Liver (tissue), 8 donors: ENCODE measurements at regions not wholly inside any gene's neighbourhood (a gene's known extent, or its start where the extent isn't known, plus 50 kb on each side); places are given as distances from the start of the nearest gene placed in this dataset.

Source experiments
- DNase-seq: peaks from one replicate; pipeline ENCODE4 v3.0.0-alpha.2; 2017; ENCODE audit warnings: low spot score
- H3K27ac ChIP-seq, 2 donors: one replicate each; pipeline ENCODE4 v1.7.0; 2013; ENCODE audit warnings: inconsistent platforms in 2 of 2, low read length in 2 of 2, control low read depth in 1 of 2, low read depth in 1 of 2, mild to moderate bottlenecking in 1 of 2
- H3K27me3 ChIP-seq, 4 donors: one replicate each; pipeline versions ENCODE4 v1.6.1 to v1.7.0; 2013; ENCODE audit warnings: low read length in 3 of 4, inconsistent platforms in 1 of 4, mild to moderate bottlenecking in 1 of 4, moderate library complexity in 1 of 4; ENCODE audit not compliant: control insufficient read depth in 4 of 4, insufficient read depth in 4 of 4
- H3K36me3 ChIP-seq, 4 donors: one replicate each; pipeline versions ENCODE4 v1.6.1 to v1.7.0; 2013; ENCODE audit warnings: low read length in 3 of 4, mild to moderate bottlenecking in 3 of 4, low read depth in 1 of 4, moderate library complexity in 1 of 4; ENCODE audit not compliant: control insufficient read depth in 4 of 4, insufficient read depth in 3 of 4
- H3K4me1 ChIP-seq, 4 donors: one replicate each; pipeline versions ENCODE4 v1.6.1 to v1.7.0; 2013; ENCODE audit warnings: low read length in 3 of 4, mild to moderate bottlenecking in 3 of 4, moderate library complexity in 1 of 4; ENCODE audit not compliant: control insufficient read depth in 4 of 4, insufficient read depth in 4 of 4
- H3K4me3 ChIP-seq, 3 donors: one replicate each; pipeline versions ENCODE4 v1.6.1 to v1.7.0; 2013; ENCODE audit warnings: low read length in 3 of 3, control low read depth in 1 of 3, low read depth in 1 of 3, mild to moderate bottlenecking in 1 of 3
- H3K9ac ChIP-seq, 2 donors: one replicate each; pipeline ENCODE4 v1.7.0; 2013; ENCODE audit warnings: low read length in 2 of 2, mild to moderate bottlenecking in 2 of 2, moderate library complexity in 2 of 2, control low read depth in 1 of 2, low read depth in 1 of 2
- H3K9me3 ChIP-seq, 4 donors: one replicate each; pipeline versions ENCODE4 v1.6.1 to v1.7.0; 2013; ENCODE audit warnings: low read length in 3 of 4; ENCODE audit not compliant: control insufficient read depth in 4 of 4
- CTCF ChIP-seq: fragments of 150-350 bp; IDR thresholded peaks from 2 replicates; pipeline ENCODE4 v1.5.1; 2017; ENCODE audit warnings: improper control_type of control experiment, low read depth, low read length; ENCODE audit not compliant: missing input control
- EGR1 ChIP-seq, 2 donors: IDR thresholded peaks; 2 replicates each; pipeline ENCODE4 v1.6.1; 2016 to 2018; ENCODE audit warnings: antibody characterized with exemption in 2 of 2, low read depth in 2 of 2
- FOXA1 ChIP-seq: IDR thresholded peaks from 2 replicates; pipeline ENCODE4 v1.6.1; 2016; ENCODE audit warnings: antibody characterized with exemption
- FOXA2 ChIP-seq: IDR thresholded peaks from 2 replicates; pipeline ENCODE4 v1.6.1; 2016; ENCODE audit warnings: antibody characterized with exemption
- GABPA ChIP-seq, 2 donors: IDR thresholded peaks in 1 of 2; conservative IDR thresholded peaks in 1 of 2; 2 replicates each; pipeline ENCODE4 v1.6.1; 2016; ENCODE audit warnings: antibody characterized with exemption in 2 of 2, mild to moderate bottlenecking in 1 of 2, moderate library complexity in 1 of 2
- HNF4A ChIP-seq, 2 donors: conservative IDR thresholded peaks; 2 replicates each; pipeline ENCODE4 v1.6.1; 2016; ENCODE audit warnings: antibody characterized with exemption in 2 of 2, mild to moderate bottlenecking in 2 of 2
- HNF4G ChIP-seq: IDR thresholded peaks from 2 replicates; pipeline ENCODE4 v1.6.1; 2016; ENCODE audit warnings: antibody characterized with exemption
- JUND ChIP-seq, 2 donors: IDR thresholded peaks; 2 replicates each; pipeline ENCODE4 v1.6.1; 2016; ENCODE audit warnings: antibody characterized with exemption in 2 of 2
- MAX ChIP-seq: IDR thresholded peaks from 2 replicates; pipeline ENCODE4 v1.6.1; 2016; ENCODE audit warnings: antibody characterized with exemption
- NR2F2 ChIP-seq: IDR thresholded peaks from 2 replicates; pipeline ENCODE4 v1.6.1; 2016; ENCODE audit warnings: antibody characterized with exemption
- RAD21 ChIP-seq, 2 donors: IDR thresholded peaks; 2 replicates each; pipeline ENCODE4 v1.6.1; 2016; ENCODE audit warnings: antibody characterized with exemption in 2 of 2, mild to moderate bottlenecking in 2 of 2
- REST ChIP-seq: IDR thresholded peaks from 2 replicates; pipeline ENCODE4 v1.6.1; 2016; ENCODE audit warnings: antibody characterized with exemption, mild to moderate bottlenecking
- RXRA ChIP-seq, 2 donors: IDR thresholded peaks; 2 replicates each; pipeline ENCODE4 v1.6.1; 2017 to 2018; ENCODE audit warnings: antibody characterized with exemption in 2 of 2, mild to moderate bottlenecking in 1 of 2
- SP1 ChIP-seq: IDR thresholded peaks from 2 replicates; pipeline ENCODE4 v1.6.1; 2018; ENCODE audit warnings: antibody characterized with exemption, mild to moderate bottlenecking
- TAF1 ChIP-seq: conservative IDR thresholded peaks from 2 replicates; pipeline ENCODE4 v1.6.1; 2016; ENCODE audit warnings: antibody characterized with exemption, mild to moderate bottlenecking
- YY1 ChIP-seq: IDR thresholded peaks from 2 replicates; pipeline ENCODE4 v1.6.1; 2016; ENCODE audit warnings: antibody characterized with exemption, mild to moderate bottlenecking
- WGBS: extraction: QIAGEN DNeasy Blood & Tissue Kit; methylation state at CpG from one replicate; pipeline ENCODE4 v1.1.7; 2013; 5-methylcytosine and 5-hydroxymethylcytosine counted together
- TF ChIP-seq, protein P1 (sequence below): IDR thresholded peaks from 2 replicates; pipeline ENCODE4 v1.6.1; 2016; ENCODE audit warnings: antibody characterized with exemption
- TF ChIP-seq, protein P2 (sequence below): IDR thresholded peaks from 2 replicates; pipeline ENCODE4 v1.6.1; 2016; ENCODE audit warnings: antibody characterized with exemption
- donor health status: healthy.
- donor health status: healthy.
- donor health status: healthy.
- donor health status: healthy.
- donor health status: healthy.

DNA sequence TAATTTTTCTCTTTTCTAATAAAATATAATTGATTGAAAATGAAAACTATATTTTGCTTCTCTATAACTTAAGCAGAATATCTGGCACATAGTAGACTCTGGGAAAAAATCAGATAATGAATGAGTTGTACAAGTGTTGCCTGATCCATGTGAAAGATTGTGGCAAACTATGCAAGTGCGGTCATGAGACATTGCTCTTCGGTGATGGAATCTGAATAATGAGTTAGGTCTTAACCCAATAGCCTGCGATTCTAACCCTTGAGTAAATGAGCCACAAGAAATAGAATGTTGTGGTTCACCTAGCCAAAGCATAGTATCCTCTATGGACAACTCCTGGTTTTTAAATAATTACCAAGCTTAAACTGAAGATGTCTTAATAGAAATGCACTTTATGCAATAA lies 333.7 kb upstream of the LUZP2 start:
- Histone ChIP-seq H3K4me3 (no peak overlapping the region), H3K27me3 (no peaks in the 10 kb centered on the region), H3K4me1 (no peaks in the 10 kb centered on the region), H3K9ac (no peak overlapping the region), H3K9me3 (peaks cover 0 to 3% (median 0%) of the 10 kb centered on the region in 4 donors), H3K36me3 (no peaks in the 10 kb centered on the region), H3K27ac (no peak overlapping the region)
- 85% methylated on average over 3 of the region's 3 CpGs for WGBS
- DNase-seq: no peak
- TF ChIP-seq, protein P1, sequence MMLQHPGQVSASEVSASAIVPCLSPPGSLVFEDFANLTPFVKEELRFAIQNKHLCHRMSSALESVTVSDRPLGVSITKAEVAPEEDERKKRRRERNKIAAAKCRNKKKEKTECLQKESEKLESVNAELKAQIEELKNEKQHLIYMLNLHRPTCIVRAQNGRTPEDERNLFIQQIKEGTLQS: no peak
- no peak for TF ChIP-seq GABPA (IDR thresholded peaks at IDR 0.05 in 1 of 2, conservative IDR thresholded peaks at IDR 0.05 in 1 of 2)
- no peak for TF ChIP-seq SP1
- TF ChIP-seq RXRA (IDR thresholded peaks at IDR 0.05): no peak
- no peak for TF ChIP-seq YY1
- no peak for TF ChIP-seq HNF4A (conservative IDR thresholded peaks at IDR 0.05)
- no peak for TF ChIP-seq JUND (IDR thresholded peaks at IDR 0.05)
- no peak for TF ChIP-seq CTCF
- no peak for TF ChIP-seq TAF1
- TF ChIP-seq HNF4G: no peak
- TF ChIP-seq FOXA2: no peak
- no peak for TF ChIP-seq EGR1 (IDR thresholded peaks at IDR 0.05; ENCODE audit: low read depth in 2 of 2)
- TF ChIP-seq, protein P2, sequence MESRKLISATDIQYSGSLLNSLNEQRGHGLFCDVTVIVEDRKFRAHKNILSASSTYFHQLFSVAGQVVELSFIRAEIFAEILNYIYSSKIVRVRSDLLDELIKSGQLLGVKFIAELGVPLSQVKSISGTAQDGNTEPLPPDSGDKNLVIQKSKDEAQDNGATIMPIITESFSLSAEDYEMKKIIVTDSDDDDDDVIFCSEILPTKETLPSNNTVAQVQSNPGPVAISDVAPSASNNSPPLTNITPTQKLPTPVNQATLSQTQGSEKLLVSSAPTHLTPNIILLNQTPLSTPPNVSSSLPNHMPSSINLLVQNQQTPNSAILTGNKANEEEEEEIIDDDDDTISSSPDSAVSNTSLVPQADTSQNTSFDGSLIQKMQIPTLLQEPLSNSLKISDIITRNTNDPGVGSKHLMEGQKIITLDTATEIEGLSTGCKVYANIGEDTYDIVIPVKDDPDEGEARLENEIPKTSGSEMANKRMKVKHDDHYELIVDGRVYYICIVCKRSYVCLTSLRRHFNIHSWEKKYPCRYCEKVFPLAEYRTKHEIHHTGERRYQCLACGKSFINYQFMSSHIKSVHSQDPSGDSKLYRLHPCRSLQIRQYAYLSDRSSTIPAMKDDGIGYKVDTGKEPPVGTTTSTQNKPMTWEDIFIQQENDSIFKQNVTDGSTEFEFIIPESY: no peak

GRCh38 chr11:24163841-24164240 lies 333.0 kb upstream of the LUZP2 start:
- Histone ChIP-seq H3K27me3 (no peaks in the 10 kb centered on the region), H3K9ac (no peak overlapping the region), H3K36me3 (no peaks in the 10 kb centered on the region), H3K9me3 (peaks cover 0 to 3% (median 0%) of the 10 kb centered on the region in 4 donors), H3K4me1 (no peaks in the 10 kb centered on the region), H3K27ac (no peak overlapping the region), H3K4me3 (no peak overlapping the region)
- no peak for TF ChIP-seq EGR1 (IDR thresholded peaks at IDR 0.05; ENCODE audit: low read depth in 2 of 2)
- no peak for TF ChIP-seq CTCF
- TF ChIP-seq HNF4A (conservative IDR thresholded peaks at IDR 0.05): no peak
- TF ChIP-seq FOXA2: no peak
- no peak for TF ChIP-seq SP1
- no peak for TF ChIP-seq MAX
- TF ChIP-seq NR2F2: no peak
- TF ChIP-seq FOXA1: no peak
- TF ChIP-seq JUND (IDR thresholded peaks at IDR 0.05): no peak
- no peak for TF ChIP-seq TAF1
- TF ChIP-seq REST: no peak
- TF ChIP-seq RAD21 (IDR thresholded peaks at IDR 0.05): no peak
- TF ChIP-seq RXRA (IDR thresholded peaks at IDR 0.05): no peak
- no peak for TF ChIP-seq YY1
- TF ChIP-seq, protein P1: no peak
- TF ChIP-seq HNF4G: no peak
- no peak for TF ChIP-seq GABPA (IDR thresholded peaks at IDR 0.05 in 1 of 2, conservative IDR thresholded peaks at IDR 0.05 in 1 of 2)
- TF ChIP-seq, protein P2: no peak
- DNase-seq: no peak
